ENCODE measurements at regions not wholly inside any gene's neighbourhood (a gene's known extent, or its start where the extent isn't known, plus 50 kb on each side); places are given as distances from the start of the nearest gene placed in this dataset.

DNA sequence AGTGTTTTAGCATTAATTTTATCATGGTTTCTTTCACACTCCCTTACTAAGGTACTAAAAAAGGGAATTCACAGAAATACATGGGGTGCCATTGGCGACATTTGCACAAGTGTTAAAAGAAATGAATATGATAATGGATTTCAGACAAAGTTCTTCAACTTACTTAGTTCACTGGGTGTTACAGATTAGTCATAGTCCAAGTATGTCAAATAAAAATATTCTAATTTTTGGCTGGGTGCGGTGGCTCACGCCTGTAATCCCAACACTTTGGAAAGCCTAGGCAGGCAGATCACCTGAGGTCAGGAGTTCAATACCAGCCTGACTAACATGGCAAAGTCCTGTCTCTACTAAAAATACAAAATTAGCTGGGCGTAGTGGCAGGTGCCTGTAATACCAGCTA lies 286.1 kb upstream of the TFAP2D start:
- H3K9me3 ChIP-seq, result no peaks in the 10 kb centered on the region
- no peak overlapping the region for H3K27ac ChIP-seq (replicated peaks in 1 of 4)
- no peak for DNase-seq (ENCODE audit: extremely low spot score)
- intact Hi-C loops (cut with DNase I), result no loop called here
- no peaks in the 10 kb centered on the region for H3K36me3 ChIP-seq
- no peak overlapping the region for H3K4me3 ChIP-seq
- 85% methylated on average over 4 of the region's 4 CpGs for WGBS
- no peaks in the 10 kb centered on the region for H3K27me3 ChIP-seq
- TF ChIP-seq EP300 (IDR thresholded peaks at IDR 0.05) (no peak), POLR2AphosphoS5 (IDR thresholded peaks at IDR 0.05) (no peak), POLR2A (IDR thresholded peaks at IDR 0.05; ENCODE audit: low read depth) (no peak)
- TF ChIP-seq, protein P1, sequence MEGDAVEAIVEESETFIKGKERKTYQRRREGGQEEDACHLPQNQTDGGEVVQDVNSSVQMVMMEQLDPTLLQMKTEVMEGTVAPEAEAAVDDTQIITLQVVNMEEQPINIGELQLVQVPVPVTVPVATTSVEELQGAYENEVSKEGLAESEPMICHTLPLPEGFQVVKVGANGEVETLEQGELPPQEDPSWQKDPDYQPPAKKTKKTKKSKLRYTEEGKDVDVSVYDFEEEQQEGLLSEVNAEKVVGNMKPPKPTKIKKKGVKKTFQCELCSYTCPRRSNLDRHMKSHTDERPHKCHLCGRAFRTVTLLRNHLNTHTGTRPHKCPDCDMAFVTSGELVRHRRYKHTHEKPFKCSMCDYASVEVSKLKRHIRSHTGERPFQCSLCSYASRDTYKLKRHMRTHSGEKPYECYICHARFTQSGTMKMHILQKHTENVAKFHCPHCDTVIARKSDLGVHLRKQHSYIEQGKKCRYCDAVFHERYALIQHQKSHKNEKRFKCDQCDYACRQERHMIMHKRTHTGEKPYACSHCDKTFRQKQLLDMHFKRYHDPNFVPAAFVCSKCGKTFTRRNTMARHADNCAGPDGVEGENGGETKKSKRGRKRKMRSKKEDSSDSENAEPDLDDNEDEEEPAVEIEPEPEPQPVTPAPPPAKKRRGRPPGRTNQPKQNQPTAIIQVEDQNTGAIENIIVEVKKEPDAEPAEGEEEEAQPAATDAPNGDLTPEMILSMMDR (IDR thresholded peaks at IDR 0.05), result no peak
- no peaks in the 10 kb centered on the region for H3K4me1 ChIP-seq

GRCh38 chr6:50437901-50438300 lies 275.4 kb upstream of the TFAP2D start:
- intact Hi-C loops (cut with DNase I), result no loop called here
- 84% methylated on average over 1 of the region's 1 CpG for WGBS
- TF ChIP-seq POLR2AphosphoS5 (IDR thresholded peaks at IDR 0.05) (no peak), POLR2A (IDR thresholded peaks at IDR 0.05; ENCODE audit: low read depth) (no peak)
- Histone ChIP-seq H3K27me3 (no peaks in the 10 kb centered on the region), H3K4me1 (no peaks in the 10 kb centered on the region), H3K27ac (replicated peaks in 1 of 4) (no peak overlapping the region), H3K4me3 (no peak overlapping the region), H3K9me3 (no peaks in the 10 kb centered on the region), H3K36me3 (no peaks in the 10 kb centered on the region)
- no peak for DNase-seq (ENCODE audit: extremely low spot score)

DNA sequence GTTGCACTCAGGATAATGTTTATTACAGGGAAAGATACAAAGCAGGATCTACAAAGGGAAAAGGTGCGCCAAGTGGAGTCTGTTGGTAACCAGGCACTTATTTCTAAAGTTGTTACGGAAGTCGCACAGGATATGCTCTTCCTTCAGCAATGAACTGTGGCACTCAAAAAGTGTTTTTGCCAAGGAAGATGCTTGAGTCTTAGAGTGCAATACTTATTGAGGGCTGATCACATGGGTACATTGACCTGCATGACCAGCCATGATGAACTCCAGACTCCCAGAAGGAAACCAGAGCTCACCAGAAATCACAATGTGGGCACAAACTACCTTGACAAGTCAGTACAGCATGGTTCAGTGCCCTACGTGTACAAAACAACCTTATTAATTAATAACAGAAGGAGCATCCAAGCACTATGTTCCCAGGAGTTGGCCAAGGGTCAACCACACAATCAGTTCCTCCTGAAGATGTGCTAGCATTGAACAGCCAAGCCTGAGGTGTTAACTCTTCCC lies 270.7 kb upstream of the TFAP2D start:
- H3K4me3 ChIP-seq, result no peak overlapping the region
- intact Hi-C loops (cut with DNase I), result no loop called here
- TF ChIP-seq POLR2A (IDR thresholded peaks at IDR 0.05; ENCODE audit: low read depth), result no peak
- no peak for TF ChIP-seq POLR2AphosphoS5 (IDR thresholded peaks at IDR 0.05)
- TF ChIP-seq EP300 (IDR thresholded peaks at IDR 0.05), result no peak
- TF ChIP-seq, protein P1 (IDR thresholded peaks at IDR 0.05), result no peak
- no peaks in the 10 kb centered on the region for H3K9me3 ChIP-seq
- no peaks in the 10 kb centered on the region for H3K27me3 ChIP-seq
- no peaks in the 10 kb centered on the region for H3K4me1 ChIP-seq
- no peak overlapping the region for H3K27ac ChIP-seq (replicated peaks in 1 of 4)
- 89% methylated on average over 4 of the region's 4 CpGs for WGBS
- no peak for DNase-seq (ENCODE audit: extremely low spot score)
- H3K36me3 ChIP-seq, result no peaks in the 10 kb centered on the region

GRCh38 chr6:50443144-50443543 lies 270.2 kb upstream of the TFAP2D start:
- TF ChIP-seq POLR2AphosphoS5 (IDR thresholded peaks at IDR 0.05) (no peak), EP300 (IDR thresholded peaks at IDR 0.05) (no peak), POLR2A (IDR thresholded peaks at IDR 0.05; ENCODE audit: low read depth) (no peak)
- TF ChIP-seq, protein P1 (IDR thresholded peaks at IDR 0.05), result no peak
- Histone ChIP-seq H3K4me3 (no peak overlapping the region), H3K4me1 (no peaks in the 10 kb centered on the region), H3K27me3 (no peaks in the 10 kb centered on the region), H3K9me3 (no peaks in the 10 kb centered on the region), H3K27ac (replicated peaks in 1 of 4) (no peak overlapping the region), H3K36me3 (no peaks in the 10 kb centered on the region)
- 88% methylated on average over 3 of the region's 3 CpGs for WGBS
- DNase-seq (ENCODE audit: extremely low spot score), result no peak
- intact Hi-C loops (cut with DNase I), result no loop called here

GRCh38 chr6:50449128-50449527 lies 264.2 kb upstream of the TFAP2D start:
- intact Hi-C loops (cut with DNase I), result no loop called here

DNA sequence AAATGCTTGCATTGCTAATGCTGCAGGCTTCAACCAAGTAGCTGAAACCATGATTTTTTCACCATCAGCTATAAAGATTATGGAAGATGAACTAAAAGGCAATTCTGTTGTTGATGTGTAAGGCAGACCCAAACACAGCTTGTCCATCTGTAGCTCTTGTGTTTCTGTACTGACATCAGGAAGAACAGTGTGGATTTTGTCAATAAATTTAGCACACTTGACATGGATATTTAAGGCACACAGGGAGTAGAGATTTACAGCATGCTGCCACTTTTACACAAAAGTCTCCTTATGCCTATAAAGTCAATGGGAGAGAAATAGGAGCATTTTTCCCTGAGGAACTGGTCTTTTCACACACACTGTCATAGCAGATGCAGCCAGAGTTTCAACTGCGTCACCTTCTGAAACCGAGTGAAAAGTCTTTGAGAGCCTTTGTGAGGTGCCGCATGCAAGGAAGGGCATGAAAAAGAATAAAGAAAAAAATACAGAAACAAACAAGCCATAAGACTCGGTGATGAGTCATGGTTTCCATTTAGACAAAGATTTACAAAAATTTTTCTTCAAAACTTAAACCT lies 261.4 kb upstream of the TFAP2D start:
- no peak overlapping the region for H3K4me3 ChIP-seq
- TF ChIP-seq EP300 (IDR thresholded peaks at IDR 0.05) (no peak), POLR2A (IDR thresholded peaks at IDR 0.05; ENCODE audit: low read depth) (no peak), POLR2AphosphoS5 (IDR thresholded peaks at IDR 0.05) (no peak)
- TF ChIP-seq, protein P1 (IDR thresholded peaks at IDR 0.05), result no peak
- intact Hi-C loops (cut with DNase I), result no loop called here
- DNase-seq (ENCODE audit: extremely low spot score), result no peak
- H3K9me3 ChIP-seq, result no peaks in the 10 kb centered on the region
- no peaks in the 10 kb centered on the region for H3K4me1 ChIP-seq
- no peak overlapping the region for H3K27ac ChIP-seq (replicated peaks in 1 of 4)
- 80% methylated on average over 4 of the region's 4 CpGs for WGBS
- no peaks in the 10 kb centered on the region for H3K27me3 ChIP-seq
- H3K36me3 ChIP-seq, result no peaks in the 10 kb centered on the region

More at GRCh38 chr6:50449128-50449527, 264.2 kb upstream of the TFAP2D start:
- DNase-seq (ENCODE audit: extremely low spot score), result no peak
- no peaks in the 10 kb centered on the region for H3K4me1 ChIP-seq
- no peaks in the 10 kb centered on the region for H3K36me3 ChIP-seq
- no peak overlapping the region for H3K4me3 ChIP-seq
- WGBS, result 81% methylated on average over 2 of the region's 2 CpGs
- H3K9me3 ChIP-seq, result no peaks in the 10 kb centered on the region
- no peaks in the 10 kb centered on the region for H3K27me3 ChIP-seq
- no peak overlapping the region for H3K27ac ChIP-seq (replicated peaks in 1 of 4)
- TF ChIP-seq POLR2AphosphoS5 (IDR thresholded peaks at IDR 0.05), result no peak
